DMS 273 (cell line): ENCODE measurements at regions not wholly inside any gene's neighbourhood (a gene's known extent, or its start where the extent isn't known, plus 50 kb on each side); places are given as distances from the start of the nearest gene placed in this dataset.
"Not testable (repeated sequence)": the region's sequence is repeated elsewhere in the genome, so short reads cannot be mapped to it uniquely, and the experiment has no call there.

Source experiments
- DNase-seq: peaks from one replicate; lab custom pipeline; 2025; ENCODE audit not compliant: unreplicated experiment; lab: John Stamatoyannopoulos, UW

DNA sequence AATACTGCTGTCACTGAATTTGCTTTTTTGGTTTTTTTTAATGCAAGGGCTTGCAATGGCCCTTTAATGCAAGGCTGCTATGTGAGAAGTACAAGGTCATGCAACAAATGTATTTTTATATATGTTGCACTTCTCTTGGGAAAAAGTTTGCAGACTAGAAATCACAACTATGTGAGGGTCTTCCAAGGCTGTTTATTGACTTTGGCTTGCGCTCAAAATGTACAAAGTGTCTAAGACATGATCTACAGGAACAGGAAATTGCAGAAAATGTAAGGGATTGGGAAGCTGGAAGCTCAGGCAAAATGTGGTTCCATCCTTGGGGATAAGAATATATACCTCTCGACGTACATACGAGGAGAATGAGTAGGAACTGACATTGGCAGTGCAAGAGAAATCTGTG, 92.2 kb upstream of the F13A1 start:
- DNase-seq = no peak

DNA sequence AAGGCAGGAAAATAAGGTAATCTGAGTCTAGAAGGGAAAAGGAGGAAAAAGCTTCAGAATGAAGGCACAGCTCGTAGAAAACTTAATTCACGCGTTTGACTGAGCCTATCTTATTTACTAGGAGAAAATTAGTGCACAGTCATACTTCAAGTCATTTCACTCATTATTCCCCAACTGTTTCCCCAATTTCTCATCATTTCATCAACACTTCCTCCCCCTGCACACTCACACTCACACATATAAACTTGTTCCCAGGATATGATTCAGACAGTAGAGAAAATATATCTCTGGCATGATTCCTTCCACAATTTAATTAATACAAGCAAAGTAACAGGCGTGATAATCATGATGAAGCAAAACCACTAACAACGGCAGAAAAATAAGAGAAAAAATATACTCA, 94.5 kb upstream of the F13A1 start:
- no peak for DNase-seq

DNA sequence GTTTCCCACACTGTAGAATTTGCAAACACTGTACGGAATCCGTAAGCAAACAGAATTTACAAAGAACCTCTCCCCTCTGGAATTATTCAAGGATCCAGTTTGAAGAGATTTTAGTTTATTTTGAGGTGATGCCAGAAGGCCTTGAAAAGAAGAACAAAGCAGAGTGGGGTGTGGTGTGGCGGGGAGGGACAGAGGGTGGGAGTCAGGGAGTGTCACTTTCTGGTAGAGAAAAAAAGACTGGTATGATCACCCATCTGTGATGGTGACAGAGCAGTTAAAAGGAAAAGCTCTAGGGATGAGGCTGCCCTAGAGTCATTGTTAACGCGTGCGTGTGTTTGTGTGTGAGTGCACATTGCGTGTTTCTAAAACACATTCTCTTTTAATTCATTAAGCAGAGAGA, 97.0 kb upstream of the F13A1 start:
- DNase-seq = no peak

DNA sequence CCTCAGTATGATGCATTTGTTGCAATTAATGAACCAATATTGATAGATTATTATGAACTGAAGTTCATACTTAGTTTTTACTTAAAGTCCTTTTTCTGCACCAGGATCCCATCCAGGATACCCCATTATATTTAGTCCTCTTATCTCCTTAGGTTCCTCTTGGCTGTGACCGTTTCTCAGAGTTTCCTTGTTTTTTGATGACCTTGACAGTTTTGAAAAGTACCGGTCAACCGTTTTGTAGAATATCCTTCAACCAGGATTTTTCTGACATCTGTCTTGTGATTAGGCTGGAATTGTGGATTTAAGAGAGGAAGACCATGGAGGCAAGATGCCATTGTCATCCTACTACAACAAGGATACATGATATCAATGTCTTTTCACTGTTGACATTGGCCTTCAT, 98.0 kb upstream of the F13A1 start:
- no peak for DNase-seq

DNA sequence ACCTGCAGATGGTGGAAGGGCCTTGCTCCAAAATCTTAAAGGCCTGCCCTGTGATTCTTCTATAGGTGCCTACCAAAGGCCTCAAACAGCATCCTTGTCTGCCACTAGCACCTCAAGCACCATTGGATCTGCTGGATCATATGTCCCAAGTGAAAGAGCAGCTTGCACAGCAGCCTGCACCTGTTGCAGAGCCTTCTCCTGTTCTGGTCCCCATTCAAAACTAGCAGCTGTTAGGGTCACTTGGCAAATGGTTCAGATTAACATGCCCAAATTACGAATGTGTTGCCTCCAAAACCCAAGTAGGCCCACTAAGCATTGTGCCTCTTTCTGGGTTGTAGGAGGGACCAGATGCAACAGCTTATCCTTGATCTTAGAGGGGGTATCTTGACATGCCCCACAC, 99.6 kb upstream of the F13A1 start:
- no peak for DNase-seq

- DNase-seq = no peak
Measured at GRCh38 chr6:6434151-6434550, 113.7 kb upstream of the F13A1 start.

DNA sequence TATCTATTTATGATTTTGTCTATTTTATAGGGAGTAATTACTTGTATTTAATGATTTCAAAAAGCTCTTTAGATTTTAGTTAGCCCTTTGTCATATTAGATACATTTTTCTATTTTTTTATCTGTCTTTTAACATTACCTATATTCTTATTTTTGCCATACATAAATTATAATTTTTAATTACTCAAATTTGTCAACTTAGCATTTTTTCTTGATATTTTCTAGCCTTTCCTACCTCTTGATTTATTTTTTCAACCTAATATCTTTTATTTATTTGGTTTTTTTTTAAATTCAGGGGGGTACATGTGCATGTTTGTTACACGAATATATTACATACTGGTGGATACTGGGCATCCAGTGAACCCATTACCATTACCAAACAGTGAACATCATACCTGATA, 114.3 kb upstream of the F13A1 start:
- DNase-seq = no peak

- no peak for DNase-seq
Measured at GRCh38 chr6:6436366-6436765, 115.9 kb upstream of the F13A1 start.

DNA sequence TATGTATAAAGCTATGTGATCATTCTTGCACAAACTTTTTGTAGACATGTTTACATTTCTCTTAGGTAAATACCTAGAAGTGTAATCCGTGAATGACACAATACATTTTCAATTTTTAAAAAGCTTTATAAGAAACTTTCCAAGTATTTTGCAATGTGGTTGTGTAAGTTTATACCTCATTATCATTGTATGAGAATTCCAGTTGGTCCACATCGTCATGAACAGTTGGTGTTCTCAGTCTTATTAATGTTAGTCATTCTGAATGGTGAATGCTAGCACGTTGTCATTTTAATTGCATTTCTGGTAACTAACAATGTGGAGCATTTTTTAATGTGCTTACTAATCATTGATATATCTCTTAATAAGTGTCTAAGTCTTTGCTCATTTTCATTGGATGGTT, 116.5 kb upstream of the F13A1 start:
- DNase-seq = no peak

DNA sequence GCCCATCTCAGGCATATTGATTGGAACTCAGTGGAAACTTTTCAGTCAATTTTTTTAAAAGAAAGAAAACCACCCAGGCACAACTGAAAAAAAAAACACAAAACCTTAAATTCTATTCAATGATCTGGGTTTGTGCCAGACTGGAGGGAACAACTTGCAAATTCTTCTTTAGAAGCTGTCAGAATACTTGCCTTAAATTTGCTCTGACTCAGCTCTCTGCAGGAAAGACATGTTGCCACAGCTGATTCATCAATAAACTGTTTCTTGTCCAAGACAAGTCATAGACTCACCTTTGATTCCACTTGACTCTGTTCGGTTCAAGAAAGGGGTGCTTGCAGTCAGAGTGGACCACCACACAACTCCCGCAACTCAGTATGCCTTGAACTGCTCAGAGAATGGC, 117.8 kb upstream of the F13A1 start:
- DNase-seq = no peak

DNA sequence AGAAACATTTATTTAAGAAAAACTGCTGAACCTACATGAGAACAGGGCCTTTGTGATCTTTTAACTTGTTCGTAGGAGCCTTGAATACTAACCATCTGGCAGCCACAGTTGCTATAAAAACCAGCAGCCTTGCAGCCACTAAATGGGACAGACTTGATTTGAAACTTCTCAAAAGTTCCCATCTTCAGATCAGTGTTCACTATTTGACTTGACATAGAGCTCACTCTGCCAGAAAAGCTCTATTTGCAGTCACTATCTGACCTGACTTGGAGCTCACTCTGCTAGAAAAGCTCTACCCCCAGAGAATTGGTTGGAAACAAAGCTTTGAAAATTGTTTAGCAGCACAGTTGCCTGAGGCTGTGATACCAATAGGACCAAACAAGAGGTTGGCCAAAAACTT, 119.3 kb upstream of the F13A1 start:
- no peak for DNase-seq

GRCh38 chr6:6452002-6452401, 131.5 kb upstream of the F13A1 start:
- no peak for DNase-seq

DNA sequence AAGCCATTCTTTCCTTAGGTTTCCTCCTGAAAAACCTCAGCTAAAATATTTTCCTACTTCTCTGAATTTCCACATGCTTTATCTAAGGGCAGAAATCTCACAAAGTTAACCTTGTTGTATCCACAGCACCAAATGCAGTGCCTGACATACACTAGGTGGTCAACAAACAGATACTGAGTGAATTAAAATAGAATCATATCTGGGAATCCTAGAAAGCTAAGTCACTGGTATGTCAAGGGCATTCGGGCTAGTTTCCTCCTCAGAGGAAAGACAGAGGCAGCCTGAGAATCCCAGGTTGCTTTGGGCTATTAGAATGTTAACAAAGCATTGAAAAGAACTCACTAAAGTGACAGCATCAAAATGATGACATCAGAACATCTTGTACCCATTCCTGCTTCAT, 132.7 kb upstream of the F13A1 start:
- no peak for DNase-seq

DNA sequence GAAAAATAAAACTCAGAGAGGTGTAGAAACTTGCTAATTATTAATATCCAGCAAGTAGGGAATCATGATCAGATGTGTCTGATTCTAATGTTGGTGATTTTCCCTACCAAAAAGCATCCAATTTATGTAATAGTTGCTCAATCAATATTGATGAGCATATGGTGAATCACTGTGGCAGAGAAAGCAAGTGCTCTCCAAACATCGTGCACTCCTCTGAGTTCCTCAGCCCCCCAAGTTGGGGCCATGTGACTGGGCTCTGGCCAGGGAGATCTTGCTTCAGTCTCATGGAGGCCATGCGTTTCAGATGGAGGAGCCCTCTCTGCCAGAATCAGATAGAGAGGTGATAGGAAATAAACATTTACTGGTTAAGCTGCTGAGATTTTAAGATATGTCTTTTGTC, 133.2 kb upstream of the LY86 start:
- DNase-seq = no peak

GRCh38 chr6:6458172-6458571, 130.3 kb upstream of the LY86 start:
- no peak for DNase-seq

DNA sequence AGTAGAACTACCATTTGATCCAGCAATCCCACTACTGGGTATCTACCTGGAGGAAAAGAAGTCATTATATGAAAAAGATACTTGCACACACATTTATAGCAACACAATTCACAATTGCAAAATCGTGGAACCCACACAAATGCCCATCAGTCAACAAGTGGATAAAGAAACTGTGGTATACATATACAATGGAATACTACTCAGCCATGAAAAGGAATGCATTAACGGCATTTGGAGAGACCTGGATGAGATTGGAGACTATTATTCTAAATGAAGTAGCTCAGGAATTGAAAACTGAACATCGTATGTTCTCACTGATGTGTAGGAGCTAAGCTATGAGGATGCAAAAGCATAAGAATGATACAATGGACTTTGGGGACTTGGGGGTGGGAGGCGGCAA, 128.6 kb upstream of the LY86 start:
- DNase-seq = not testable (repeated sequence)

- no peak for DNase-seq
Measured at GRCh38 chr6:6460416-6460815, 128.1 kb upstream of the LY86 start.

GRCh38 chr6:6461138-6461537, 127.4 kb upstream of the LY86 start:
- DNase-seq = no peak

DNA sequence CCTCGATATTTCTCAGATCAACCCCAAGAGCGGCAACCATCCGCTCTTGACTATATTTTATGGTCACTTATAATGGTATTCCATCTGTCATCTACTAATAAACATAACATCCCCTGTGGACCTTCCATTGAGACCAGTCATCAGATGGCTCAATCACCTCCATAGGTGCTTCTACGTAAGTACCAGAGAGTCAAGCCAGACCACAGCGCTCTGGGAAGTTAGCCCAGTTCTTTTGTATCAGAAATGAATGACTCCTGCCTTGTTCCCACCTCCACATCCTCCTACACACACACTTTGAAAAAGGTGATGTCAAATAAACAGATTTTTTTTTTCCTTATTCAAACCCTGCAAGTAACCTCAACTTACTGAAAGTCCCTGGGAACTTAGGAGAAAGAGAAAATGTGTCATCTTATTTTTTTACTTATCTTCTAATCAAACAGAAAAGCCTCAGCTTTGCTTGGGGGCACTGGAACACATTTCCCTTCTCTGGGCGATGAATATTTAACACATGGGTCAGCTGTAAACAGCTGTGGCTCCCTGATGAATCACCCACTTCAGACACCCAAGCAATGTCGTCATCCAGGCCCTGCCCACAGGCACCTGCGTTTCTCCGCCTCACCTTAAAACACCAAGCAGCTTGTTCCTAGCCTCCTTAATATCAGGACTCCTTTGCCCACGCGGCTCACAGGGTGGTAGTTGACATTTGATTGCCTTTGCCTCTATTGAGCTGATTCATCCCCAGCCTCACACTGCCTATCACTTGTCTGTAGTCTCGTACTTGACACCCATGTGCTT, 121.4 kb upstream of the LY86 start:
- DNase-seq = no peak

- no peak for DNase-seq
Measured at GRCh38 chr6:6469074-6469473, 119.4 kb upstream of the LY86 start.

DNA sequence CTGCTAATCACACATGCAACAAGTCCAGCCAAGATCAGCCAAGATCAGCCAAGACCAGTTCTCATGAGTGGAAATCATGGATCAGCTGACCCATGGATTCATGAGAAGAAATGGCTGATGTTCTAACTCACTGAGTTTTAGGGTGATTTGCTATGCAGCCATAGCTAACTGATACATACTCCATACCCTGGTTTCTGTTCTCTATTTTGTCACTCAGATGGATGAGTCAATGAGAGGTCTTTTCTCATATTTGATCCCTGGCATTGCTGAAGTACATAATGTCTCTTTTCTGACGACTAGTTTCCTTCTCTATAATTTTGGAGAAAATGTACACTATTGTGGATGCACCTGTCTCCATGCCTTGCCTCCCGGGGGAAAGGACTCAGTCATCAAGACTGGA, 118.4 kb upstream of the LY86 start:
- DNase-seq = no peak

DNA sequence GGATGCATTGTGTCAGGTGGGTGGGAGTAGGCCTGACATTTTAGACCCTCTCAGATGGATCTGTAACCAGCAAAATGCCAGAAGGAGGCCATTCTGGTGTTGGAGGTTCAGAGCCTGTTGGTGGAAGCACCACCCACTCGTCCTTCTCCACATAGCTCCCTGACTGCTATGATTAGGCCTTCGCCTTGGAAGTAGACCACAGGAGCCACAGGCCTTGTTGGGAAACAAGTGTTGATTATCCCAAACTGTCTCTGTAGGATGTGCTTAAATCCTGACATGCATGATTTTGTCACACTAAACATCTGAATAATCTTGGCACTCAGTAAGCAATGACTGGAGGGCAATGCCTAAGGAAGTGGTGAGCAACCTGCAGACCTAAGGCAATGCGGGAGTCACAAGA, 117.2 kb upstream of the LY86 start:
- DNase-seq = no peak

DNA sequence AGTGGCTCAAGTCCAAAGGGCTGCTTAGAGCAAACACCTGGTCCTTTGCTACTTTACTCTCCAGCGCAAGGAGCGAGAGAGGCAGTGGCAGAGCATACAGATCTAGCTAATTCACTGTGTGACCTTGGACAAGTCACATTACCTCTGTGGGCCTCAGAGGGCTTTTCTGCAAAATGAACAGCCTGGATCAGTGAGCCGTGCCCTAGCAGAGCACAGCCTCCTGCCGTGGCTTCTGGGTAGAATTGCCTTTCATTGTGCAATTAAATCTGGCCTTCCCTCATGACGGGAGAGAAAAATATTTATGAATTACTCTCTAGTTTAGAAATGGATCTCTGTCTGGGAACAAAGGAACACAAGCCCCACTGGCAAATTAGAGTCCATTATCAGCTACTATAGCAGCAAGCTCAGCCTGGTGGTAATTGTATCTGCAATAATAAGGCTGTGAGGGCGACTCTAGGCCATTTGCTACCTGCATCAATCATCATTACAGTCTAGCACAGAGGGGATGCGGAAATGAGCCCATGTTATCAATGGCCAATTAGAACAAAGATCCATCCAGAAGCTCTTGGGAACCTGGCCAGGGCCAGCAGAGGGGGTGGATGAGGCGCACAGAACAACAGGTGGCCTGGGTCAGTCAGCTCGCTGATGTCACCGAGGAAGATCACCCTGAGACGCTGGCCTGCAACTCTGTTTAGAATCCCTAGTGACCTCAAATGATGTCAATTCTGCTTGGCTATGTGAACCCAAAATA, 114.2 kb upstream of the LY86 start:
- peak; percentile 15 for DNase-seq
